ENCODE measurements at regions not wholly inside any gene's neighbourhood (a gene's known extent, or its start where the extent isn't known, plus 50 kb on each side); places are given as distances from the start of the nearest gene placed in this dataset.

DNA sequence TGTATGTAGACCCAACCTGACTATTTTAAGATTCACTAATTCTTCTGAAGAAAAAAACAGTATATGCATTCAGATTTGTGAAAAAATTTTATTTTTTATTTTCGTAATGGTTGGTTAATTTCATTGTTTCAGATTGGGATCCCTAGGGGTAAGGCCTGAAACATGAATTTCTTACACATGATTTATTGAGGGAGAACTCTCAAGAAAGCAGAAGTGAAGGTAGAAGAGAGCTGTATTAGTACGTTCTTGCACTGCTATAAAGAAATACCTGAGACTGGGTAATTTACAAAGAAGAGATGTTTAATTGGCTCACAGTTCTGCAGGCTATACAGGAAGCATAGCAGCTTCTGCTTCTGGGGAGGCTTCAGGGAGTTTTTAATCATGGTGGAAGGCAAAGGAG is 611.9 kb upstream of the TECRL start:
- TF ChIP-seq EP300 (IDR thresholded peaks at IDR 0.05) (no peak), CTCF (IDR thresholded peaks at IDR 0.05) (no peak)
